Lung (tissue), 11 donors: ENCODE measurements at regions not wholly inside any gene's neighbourhood (a gene's known extent, or its start where the extent isn't known, plus 50 kb on each side); places are given as distances from the start of the nearest gene placed in this dataset.

ENCODE experiments used
- ATAC-seq: fragments of 200-7000 bp; cut with Tn5 transposase; one replicate; pipeline ENCODE4 v1.9.1; 2020; ENCODE audit warnings: moderate number of reproducible peaks; ENCODE audit not compliant: insufficient read depth, low FRiP score
- DNase-seq, 3 donors: peaks; one replicate each; pipeline ENCODE4 v3.0.0-alpha.2; 2013 to 2017
- H3K27ac ChIP-seq, 2 donors: one replicate each; pipeline ENCODE4 v1.5.1; 2013; ENCODE audit warnings: mild to moderate bottlenecking in 2 of 2, moderate library complexity in 2 of 2, control low read depth in 1 of 2, inconsistent platforms in 1 of 2, low read depth in 1 of 2, low read length in 1 of 2
- H3K27me3 ChIP-seq, 3 donors: one replicate each; pipeline ENCODE4 v1.5.1; 2013; ENCODE audit warnings: low read length in 2 of 3; ENCODE audit not compliant: control insufficient read depth in 3 of 3, insufficient read depth in 3 of 3
- H3K36me3 ChIP-seq, 4 donors: one replicate each; pipeline ENCODE4 v1.5.1; 2013; ENCODE audit warnings: low read length in 4 of 4, mild to moderate bottlenecking in 1 of 4, moderate library complexity in 1 of 4; ENCODE audit not compliant: control insufficient read depth in 4 of 4, insufficient read depth in 4 of 4
- H3K4me1 ChIP-seq, 5 donors: one replicate each; pipeline ENCODE4 v1.5.1; 2013; ENCODE audit warnings: low read length in 5 of 5, mild to moderate bottlenecking in 2 of 5, moderate library complexity in 1 of 5; ENCODE audit not compliant: control insufficient read depth in 5 of 5, insufficient read depth in 5 of 5
- H3K4me3 ChIP-seq: one replicate; pipeline ENCODE4 v1.5.1; 2013; ENCODE audit warnings: mild to moderate bottlenecking, control low read depth, moderate library complexity
- H3K9ac ChIP-seq, 2 donors: one replicate each; pipeline ENCODE4 v1.5.1; 2013; ENCODE audit warnings: low read length in 2 of 2, control low read depth in 1 of 2; ENCODE audit not compliant: insufficient read depth in 1 of 2
- H3K9me3 ChIP-seq, 4 donors: one replicate each; pipeline ENCODE4 v1.5.1; 2013; ENCODE audit warnings: low read length in 3 of 4, mild to moderate bottlenecking in 1 of 4, moderate library complexity in 1 of 4; ENCODE audit not compliant: control insufficient read depth in 4 of 4, insufficient read depth in 3 of 4
- CTCF ChIP-seq: IDR thresholded peaks from 2 replicates; pipeline ENCODE4 v1.5.1; 2012; ENCODE audit warnings: mild to moderate bottlenecking; ENCODE audit errors: control extremely low read depth, extremely low read depth
- WGBS, 2 donors: extraction: QIAGEN DNeasy Blood & Tissue Kit; methylation state at CpG; one replicate each; pipeline ENCODE4 v1.1.7; 2013; 5-methylcytosine and 5-hydroxymethylcytosine counted together
- donor health status: control.
- donor health status: control.
- donor health status: Bipolar disorder and iron deficiency.
- donor health status: healthy.
- donor health status: DM: yes; HTN: yes; CAD: no.

- no peaks in the 10 kb centered on the region for H3K36me3 ChIP-seq
- no peak overlapping the region for H3K9ac ChIP-seq
- DNase-seq (no peak), ATAC-seq (no peak)
- peaks cover 0 to 3% (median 0%) of the 10 kb centered on the region in 4 donors for H3K9me3 ChIP-seq
- no peak for TF ChIP-seq CTCF
- WGBS, 2 donors = 81 to 83% methylated on average over 4 of the region's 4 CpGs
- no peak overlapping the region for H3K27ac ChIP-seq
- H3K4me3 ChIP-seq = no peak overlapping the region
- H3K27me3 ChIP-seq = peaks cover 0 to 3% (median 0%) of the 10 kb centered on the region in 3 donors
- H3K4me1 ChIP-seq = peaks cover 0 to under 1% (median 0%) of the 10 kb centered on the region in 5 donors
Observed at GRCh38 chr11:134614141-134614540, 202.1 kb upstream of the B3GAT1 start.

- ATAC-seq (no peak), DNase-seq (no peak)
- H3K9me3 ChIP-seq = peaks cover 0 to 3% (median 0%) of the 10 kb centered on the region in 4 donors
- WGBS, 2 donors = 93 to 94% methylated on average over 9 of the region's 9 CpGs
- H3K4me3 ChIP-seq = no peak overlapping the region
- no peak overlapping the region for H3K9ac ChIP-seq
- no peaks in the 10 kb centered on the region for H3K36me3 ChIP-seq
- H3K27ac ChIP-seq = no peak overlapping the region
- peaks cover 0 to 3% (median 0%) of the 10 kb centered on the region in 3 donors for H3K27me3 ChIP-seq
- H3K4me1 ChIP-seq = peaks cover 0 to 2% (median 0%) of the 10 kb centered on the region in 5 donors
- TF ChIP-seq CTCF = no peak
Observed at GRCh38 chr11:134613646-134614045, 201.6 kb upstream of the B3GAT1 start.

- Histone ChIP-seq H3K4me3 (no peak overlapping the region), H3K9me3 (peaks cover 0 to 3% (median 0%) of the 10 kb centered on the region in 4 donors), H3K36me3 (no peaks in the 10 kb centered on the region), H3K4me1 (peaks cover 0 to 2% (median 0%) of the 10 kb centered on the region in 5 donors), H3K27me3 (peaks cover 0 to 5% (median 0%) of the 10 kb centered on the region in 3 donors), H3K27ac (no peak overlapping the region), H3K9ac (no peak overlapping the region)
- DNase-seq (no peak), ATAC-seq (no peak)
- 76 to 80% methylated on average over 12 of the region's 12 CpGs for WGBS, 2 donors
- TF ChIP-seq CTCF = no peak
Observed at GRCh38 chr11:134612140-134613030, 200.3 kb upstream of the B3GAT1 start.
